NCI-H1092 (cell line): ENCODE measurements at regions not wholly inside any gene's neighbourhood (a gene's known extent, or its start where the extent isn't known, plus 50 kb on each side); places are given as distances from the start of the nearest gene placed in this dataset.

Source experiments
- DNase-seq: peaks from one replicate; lab custom pipeline; 2025; lab: John Stamatoyannopoulos, UW

- DNase-seq: no peak
Observed at GRCh38 chr3:40858364-40859115, 333.8 kb downstream of the ZNF621 start.

- DNase-seq: no peak
Observed at GRCh38 chr3:40862946-40863345, 336.4 kb upstream of the CTNNB1 start.

GRCh38 chr3:40864146-40864782 is 335.0 kb upstream of the CTNNB1 start:
- no peak for DNase-seq

- no peak for DNase-seq
Observed at GRCh38 chr3:40864915-40865314, 334.4 kb upstream of the CTNNB1 start.

GRCh38 chr3:40867797-40868196 is 331.5 kb upstream of the CTNNB1 start:
- DNase-seq: no peak

- no peak for DNase-seq
Observed at GRCh38 chr3:40869013-40869412, 330.3 kb upstream of the CTNNB1 start.

GRCh38 chr3:40869939-40870338 is 329.4 kb upstream of the CTNNB1 start:
- DNase-seq: no peak

- DNase-seq: no peak
Observed at GRCh38 chr3:40871394-40871793, 327.9 kb upstream of the CTNNB1 start.

GRCh38 chr3:40872258-40872920 is 326.9 kb upstream of the CTNNB1 start:
- no peak for DNase-seq

- no peak for DNase-seq
Observed at GRCh38 chr3:40873476-40873875, 325.8 kb upstream of the CTNNB1 start.

- DNase-seq: no peak
Observed at GRCh38 chr3:40873934-40874699, 325.2 kb upstream of the CTNNB1 start.

- DNase-seq: peak; percentile 9
Observed at GRCh38 chr3:40875581-40875980, 323.7 kb upstream of the CTNNB1 start.

- no peak for DNase-seq
Observed at GRCh38 chr3:40876009-40876408, 323.3 kb upstream of the CTNNB1 start.

GRCh38 chr3:40876496-40876895 is 322.8 kb upstream of the CTNNB1 start:
- no peak for DNase-seq

GRCh38 chr3:40877631-40878463 is 321.5 kb upstream of the CTNNB1 start:
- no peak for DNase-seq

- no peak for DNase-seq
Observed at GRCh38 chr3:40878464-40878905, 320.8 kb upstream of the CTNNB1 start.

GRCh38 chr3:40885430-40885829 is 313.9 kb upstream of the CTNNB1 start:
- DNase-seq: no peak

GRCh38 chr3:40886660-40887425 is 312.5 kb upstream of the CTNNB1 start:
- no peak for DNase-seq

- DNase-seq: no peak
Observed at GRCh38 chr3:40891186-40891585, 308.1 kb upstream of the CTNNB1 start.

- no peak for DNase-seq
Observed at GRCh38 chr3:40895109-40895508, 304.2 kb upstream of the CTNNB1 start.

GRCh38 chr3:40899286-40899712 is 300.0 kb upstream of the CTNNB1 start:
- no peak for DNase-seq
